H1 (cell line): ENCODE measurements at regions not wholly inside any gene's neighbourhood (a gene's known extent, or its start where the extent isn't known, plus 50 kb on each side); places are given as distances from the start of the nearest gene placed in this dataset.

Experiments used
- BRCA1 ChIP-seq: IDR thresholded peaks from 2 replicates; pipeline ENCODE4 v1.6.1; 2012; ENCODE audit warnings: low read depth, low read length, improper control_type of control experiment
- CBX5 ChIP-seq: fragments of 300-800, 300-1000 bp; sonication (generic); IDR thresholded peaks from 2 replicates; pipeline ENCODE4 v1.7.1; 2016; ENCODE audit warnings: antibody characterized with exemption, low read length, low read depth
- CEBPB ChIP-seq: IDR thresholded peaks from 2 replicates; pipeline ENCODE4 v1.6.1; 2012; ENCODE audit warnings: low read depth, low read length
- CHD7 ChIP-seq: fragments of 300-600 bp; sonication (generic); IDR thresholded peaks from 2 replicates; pipeline ENCODE4 v1.7.1; 2012; ENCODE audit warnings: low read length, moderate library complexity, mild to moderate bottlenecking, inconsistent platforms; ENCODE audit not compliant: insufficient replicate concordance
- EP300 ChIP-seq, 2 experiments: IDR thresholded peaks; 1 replicate in 1 of 2; 2 replicates in 1 of 2; pipeline ENCODE4 v1.6.1; 2011 to 2012; ENCODE audit warnings: low read depth in 2 of 2, low read length in 2 of 2, mild to moderate bottlenecking in 2 of 2, borderline replicate concordance in 1 of 2, inconsistent platforms in 1 of 2, moderate library complexity in 1 of 2
- NANOG ChIP-seq: IDR thresholded peaks from 2 replicates; pipeline ENCODE4 v1.6.1; 2011; ENCODE audit warnings: low read length, low read depth, mild to moderate bottlenecking, inconsistent platforms; ENCODE audit not compliant: insufficient read depth, poor library complexity, severe bottlenecking
- POLR2AphosphoS5 ChIP-seq: IDR thresholded peaks from 2 replicates; pipeline ENCODE4 v1.6.1; 2011; ENCODE audit warnings: low read depth, low read length
- RAD21 ChIP-seq, 2 experiments: IDR thresholded peaks in 1 of 2; conservative IDR thresholded peaks in 1 of 2; 2 replicates each; pipeline ENCODE4 v1.6.1; 2011; ENCODE audit warnings: low read depth in 2 of 2, low read length in 2 of 2, improper control_type of control experiment in 1 of 2, inconsistent platforms in 1 of 2, mild to moderate bottlenecking in 1 of 2, moderate library complexity in 1 of 2
- SAP30 ChIP-seq: fragments of 300-600 bp; sonication (generic); IDR thresholded peaks from 2 replicates; pipeline ENCODE4 v1.7.1; 2012; ENCODE audit warnings: low read length, moderate library complexity, mild to moderate bottlenecking, inconsistent platforms; ENCODE audit not compliant: insufficient read depth, insufficient replicate concordance
- YY1 ChIP-seq: IDR thresholded peaks from 2 replicates; pipeline ENCODE4 v1.6.1; 2011; ENCODE audit warnings: low read depth, mild to moderate bottlenecking, low read length

GRCh38 chr18:79607361-79607952, 72.1 kb upstream of the CTDP1 start (continued):
- TF ChIP-seq CHD7 = no peak
- TF ChIP-seq YY1 = no peak
- no peak for TF ChIP-seq RAD21 (IDR thresholded peaks at IDR 0.05 in 1 of 2, conservative IDR thresholded peaks at IDR 0.05 in 1 of 2; ENCODE audit: low read depth in 2 of 2, low read length in 2 of 2)
- no peak for TF ChIP-seq BRCA1
- no peak for TF ChIP-seq CEBPB
- TF ChIP-seq CBX5 = no peak
- TF ChIP-seq NANOG = no peak
- no peak for TF ChIP-seq SAP30
- TF ChIP-seq POLR2AphosphoS5 = no peak
- no peak for TF ChIP-seq EP300 (IDR thresholded peaks at IDR 0.05; ENCODE audit: borderline replicate concordance in 1 of 2, low read depth in 2 of 2, low read length in 2 of 2)
